WTC11 (cell line): ENCODE measurements at regions not wholly inside any gene's neighbourhood (a gene's known extent, or its start where the extent isn't known, plus 50 kb on each side); places are given as distances from the start of the nearest gene placed in this dataset.

ENCODE experiments used
- IRF2 ChIP-seq: sonication (generic); formaldehyde crosslinking; IDR thresholded peaks from 2 replicates; pipeline ENCODE4 v1.8.0; 2022; ENCODE audit warnings: low read depth, missing genetic modification reagents, borderline replicate concordance
- KAT7 ChIP-seq: sonication (generic); formaldehyde crosslinking; IDR thresholded peaks from 2 replicates; pipeline ENCODE4 v1.8.1; 2023; ENCODE audit warnings: missing genetic modification reagents, mild to moderate bottlenecking, borderline replicate concordance
- RELA ChIP-seq: sonication (generic); formaldehyde crosslinking; IDR thresholded peaks from 2 replicates; pipeline ENCODE4 v1.8.1; 2022; ENCODE audit warnings: missing genetic modification reagents, mild to moderate bottlenecking, borderline replicate concordance
- TF ChIP-seq, protein P1 (sequence below): fragments of 200-600 bp; IDR thresholded peaks from 2 replicates; pipeline ENCODE4 v1.8.0; 2022; ENCODE audit warnings: antibody characterized with exemption
- TF ChIP-seq, protein P2 (sequence below): sonication (generic); formaldehyde crosslinking; IDR thresholded peaks from 2 replicates; pipeline ENCODE4 v1.8.1; 2023; ENCODE audit warnings: mild to moderate bottlenecking, missing genetic modification reagents, moderate library complexity

GRCh38 chrX:39409246-39409917 lies 608.1 kb downstream of the MID1IP1 start:
- TF ChIP-seq, protein P1, sequence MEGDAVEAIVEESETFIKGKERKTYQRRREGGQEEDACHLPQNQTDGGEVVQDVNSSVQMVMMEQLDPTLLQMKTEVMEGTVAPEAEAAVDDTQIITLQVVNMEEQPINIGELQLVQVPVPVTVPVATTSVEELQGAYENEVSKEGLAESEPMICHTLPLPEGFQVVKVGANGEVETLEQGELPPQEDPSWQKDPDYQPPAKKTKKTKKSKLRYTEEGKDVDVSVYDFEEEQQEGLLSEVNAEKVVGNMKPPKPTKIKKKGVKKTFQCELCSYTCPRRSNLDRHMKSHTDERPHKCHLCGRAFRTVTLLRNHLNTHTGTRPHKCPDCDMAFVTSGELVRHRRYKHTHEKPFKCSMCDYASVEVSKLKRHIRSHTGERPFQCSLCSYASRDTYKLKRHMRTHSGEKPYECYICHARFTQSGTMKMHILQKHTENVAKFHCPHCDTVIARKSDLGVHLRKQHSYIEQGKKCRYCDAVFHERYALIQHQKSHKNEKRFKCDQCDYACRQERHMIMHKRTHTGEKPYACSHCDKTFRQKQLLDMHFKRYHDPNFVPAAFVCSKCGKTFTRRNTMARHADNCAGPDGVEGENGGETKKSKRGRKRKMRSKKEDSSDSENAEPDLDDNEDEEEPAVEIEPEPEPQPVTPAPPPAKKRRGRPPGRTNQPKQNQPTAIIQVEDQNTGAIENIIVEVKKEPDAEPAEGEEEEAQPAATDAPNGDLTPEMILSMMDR, result no peak
- no peak for TF ChIP-seq RELA
- TF ChIP-seq, protein P2, sequence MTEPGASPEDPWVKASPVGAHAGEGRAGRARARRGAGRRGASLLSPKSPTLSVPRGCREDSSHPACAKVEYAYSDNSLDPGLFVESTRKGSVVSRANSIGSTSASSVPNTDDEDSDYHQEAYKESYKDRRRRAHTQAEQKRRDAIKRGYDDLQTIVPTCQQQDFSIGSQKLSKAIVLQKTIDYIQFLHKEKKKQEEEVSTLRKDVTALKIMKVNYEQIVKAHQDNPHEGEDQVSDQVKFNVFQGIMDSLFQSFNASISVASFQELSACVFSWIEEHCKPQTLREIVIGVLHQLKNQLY, result no peak
- no peak for TF ChIP-seq IRF2 (CRISPR knock-in tag)
- no peak for TF ChIP-seq KAT7 (CRISPR knock-in tag)
